Activated CD8-positive, alpha-beta memory T cell treated with anti-CD3 and anti-CD28 coated beads, Interleukin-2, amount 50 U/mL, for 48 hours (primary cell): ENCODE measurements at regions not wholly inside any gene's neighbourhood (a gene's known extent, or its start where the extent isn't known, plus 50 kb on each side); places are given as distances from the start of the nearest gene placed in this dataset.

Experiments
- DNase-seq: peaks from one replicate; pipeline ENCODE4 v3.0.0-alpha.2; 2020

GRCh38 chr18:41216341-41217003 is 738.6 kb upstream of the PIK3C3 start:
- DNase-seq = no peak

GRCh38 chr18:41207706-41208105 is 747.3 kb upstream of the PIK3C3 start:
- no peak for DNase-seq

- DNase-seq = no peak
Measured at GRCh38 chr18:41206341-41206830, 748.6 kb upstream of the PIK3C3 start.

- DNase-seq = no peak
Measured at GRCh38 chr18:41199212-41199611, 755.8 kb upstream of the PIK3C3 start.

GRCh38 chr18:41197967-41198366 is 757.1 kb upstream of the PIK3C3 start:
- no peak for DNase-seq

GRCh38 chr18:41170346-41170745 is 784.7 kb upstream of the PIK3C3 start:
- DNase-seq = no peak

GRCh38 chr18:41165625-41166024 is 789.4 kb upstream of the PIK3C3 start:
- DNase-seq = no peak

- no peak for DNase-seq
Measured at GRCh38 chr18:41162781-41163180, 792.3 kb upstream of the PIK3C3 start.

GRCh38 chr18:41162191-41162590 is 792.8 kb upstream of the PIK3C3 start:
- DNase-seq = no peak

- DNase-seq = no peak
Measured at GRCh38 chr18:41155910-41156851, 798.9 kb upstream of the PIK3C3 start.

- DNase-seq = no peak
Measured at GRCh38 chr18:41155025-41155424, 800.0 kb upstream of the PIK3C3 start.

GRCh38 chr18:41153871-41154270 is 801.2 kb upstream of the PIK3C3 start:
- no peak for DNase-seq

GRCh38 chr18:41150316-41150715 is 804.7 kb upstream of the PIK3C3 start:
- no peak for DNase-seq

- no peak for DNase-seq
Measured at GRCh38 chr18:41146301-41146700, 808.7 kb upstream of the PIK3C3 start.

GRCh38 chr18:41145516-41145915 is 809.5 kb upstream of the PIK3C3 start:
- DNase-seq = no peak

- no peak for DNase-seq
Measured at GRCh38 chr18:41144441-41144840, 810.6 kb upstream of the PIK3C3 start.

GRCh38 chr18:41140506-41140905 is 814.5 kb upstream of the PIK3C3 start:
- no peak for DNase-seq

GRCh38 chr18:41135146-41135545 is 819.9 kb upstream of the PIK3C3 start:
- no peak for DNase-seq

- no peak for DNase-seq
Measured at GRCh38 chr18:41134426-41134825, 820.6 kb upstream of the PIK3C3 start.

- no peak for DNase-seq
Measured at GRCh38 chr18:41131050-41131449, 824.0 kb upstream of the PIK3C3 start.

- DNase-seq = no peak
Measured at GRCh38 chr18:41128545-41128944, 826.5 kb upstream of the PIK3C3 start.

GRCh38 chr18:41128126-41128525 is 826.9 kb upstream of the PIK3C3 start:
- no peak for DNase-seq

- no peak for DNase-seq
Measured at GRCh38 chr18:41126541-41127235, 828.3 kb upstream of the PIK3C3 start.
